ENCODE measurements at regions not wholly inside any gene's neighbourhood (a gene's known extent, or its start where the extent isn't known, plus 50 kb on each side); places are given as distances from the start of the nearest gene placed in this dataset.
"Not testable (repeated sequence)": the region's sequence is repeated elsewhere in the genome, so short reads cannot be mapped to it uniquely, and the experiment has no call there.

GRCh38 chr16:88308441-88309173 is 74.2 kb upstream of the ZNF469 start:
- no peak for ATAC-seq
- WGBS, 2 donors (ENCODE audit: low coverage in 1 of 2), result 81% methylated on average over 4 of the region's 5 CpGs; no CpG with 5 or more reads in 1 of the 2 donors
- TF ChIP-seq CTCF (IDR thresholded peaks at IDR 0.05), result no peak
- TF ChIP-seq POLR2AphosphoS5 (IDR thresholded peaks at IDR 0.05), result no peak
- no peak for TF ChIP-seq POLR2A (IDR thresholded peaks at IDR 0.05)
- no peak for TF ChIP-seq EP300 (IDR thresholded peaks at IDR 0.05)
- Histone ChIP-seq H3K27ac (no peak overlapping the region), H3K4me3 (no peak overlapping the region), H3K9me3 (no peaks in the 10 kb centered on the region), H3K36me3 (no peaks in the 10 kb centered on the region), H3K4me1 (peaks cover 0 to 17% (median 6%) of the 10 kb centered on the region in 3 donors), H3K27me3 (peaks cover 29% of the 10 kb centered on the region)

- no peak overlapping the region for H3K4me3 ChIP-seq
- no peaks in the 10 kb centered on the region for H3K36me3 ChIP-seq
- no peak for TF ChIP-seq POLR2AphosphoS5 (IDR thresholded peaks at IDR 0.05)
- TF ChIP-seq EP300 (IDR thresholded peaks at IDR 0.05), result no peak
- no peak for TF ChIP-seq CTCF (IDR thresholded peaks at IDR 0.05)
- no peak for TF ChIP-seq POLR2A (IDR thresholded peaks at IDR 0.05)
- peaks cover 0 to 10% (median 0%) of the 10 kb centered on the region in 3 donors for H3K4me1 ChIP-seq
- H3K9me3 ChIP-seq, result no peaks in the 10 kb centered on the region
- H3K27ac ChIP-seq, result no peak overlapping the region
- peaks cover 24% of the 10 kb centered on the region for H3K27me3 ChIP-seq
- WGBS, 2 donors (ENCODE audit: low coverage in 1 of 2), result no CpG with 5 or more reads among the region's 17 CpGs
- ATAC-seq, result no peak
Measured at GRCh38 chr16:88309174-88309907, 73.4 kb upstream of the ZNF469 start.

GRCh38 chr16:88309908-88310265 is 72.9 kb upstream of the ZNF469 start:
- Histone ChIP-seq H3K27ac (no peak overlapping the region), H3K9me3 (no peaks in the 10 kb centered on the region), H3K4me1 (peaks cover 0 to 4% (median 0%) of the 10 kb centered on the region in 3 donors), H3K36me3 (no peaks in the 10 kb centered on the region), H3K4me3 (no peak overlapping the region), H3K27me3 (peaks cover 24% of the 10 kb centered on the region)
- TF ChIP-seq CTCF (IDR thresholded peaks at IDR 0.05), result peak in 1 of 4 experiments; percentile 33
- no peak for TF ChIP-seq POLR2AphosphoS5 (IDR thresholded peaks at IDR 0.05)
- ATAC-seq, result no peak
- 40 to 56% methylated on average over 1 of the region's 3 CpGs for WGBS, 2 donors (ENCODE audit: low coverage in 1 of 2)

GRCh38 chr16:88310796-88311605 is 71.8 kb upstream of the ZNF469 start:
- Histone ChIP-seq H3K27me3 (peaks cover 33% of the 10 kb centered on the region), H3K36me3 (no peaks in the 10 kb centered on the region), H3K4me1 (peaks cover 0 to 3% (median 0%) of the 10 kb centered on the region in 3 donors), H3K27ac (no peak overlapping the region), H3K9me3 (no peaks in the 10 kb centered on the region), H3K4me3 (no peak overlapping the region)
- TF ChIP-seq POLR2A (IDR thresholded peaks at IDR 0.05) (no peak), EP300 (IDR thresholded peaks at IDR 0.05) (no peak), CTCF (IDR thresholded peaks at IDR 0.05) (no peak)
- ATAC-seq, result no peak
- whole genome bisulfite sequencing, 2 donors (ENCODE audit: low coverage in 1 of 2), result 88 to 92% methylated on average over 10 to 11 of the region's 14 CpGs

GRCh38 chr16:88311860-88312259 is 70.9 kb upstream of the ZNF469 start:
- not testable (repeated sequence) for H3K27ac ChIP-seq, H3K4me1 ChIP-seq, H3K9me3 ChIP-seq, ATAC-seq, H3K4me3 ChIP-seq, H3K36me3 ChIP-seq
- H3K27me3 ChIP-seq, result peaks cover 42% of the 10 kb centered on the region
